Activated CD8-positive, alpha-beta T cell treated with anti-CD3 and anti-CD28 coated beads for 36 hours (primary cell): ENCODE measurements at regions not wholly inside any gene's neighbourhood (a gene's known extent, or its start where the extent isn't known, plus 50 kb on each side); places are given as distances from the start of the nearest gene placed in this dataset.

Experiments
- ATAC-seq: fragments of 200-7000 bp; cut with Tn5 transposase; one replicate; pipeline ENCODE4 v1.10.0; 2021; ENCODE audit warnings: mild to moderate bottlenecking, moderate library complexity
- CTCF ChIA-PET: fragments of 350-600 bp; sonication (Branson Sonifier 250); formaldehyde crosslinking; loops from one replicate; lab custom pipeline; 2021; ENCODE audit warnings: antibody characterized with exemption; lab: Charles Lee
- POLR2A ChIA-PET: fragments of 350-600 bp; sonication (Branson Sonifier 250); formaldehyde crosslinking; loops from one replicate; lab custom pipeline; 2021; ENCODE audit warnings: antibody characterized with exemption; lab: Charles Lee
- DNase-seq: peaks from one replicate; pipeline ENCODE4 v3.0.0-alpha.2; 2020
- H3K27ac Mint-ChIP-seq: one replicate; pipeline ENCODE4 v1.8.0; 2021; ENCODE audit warnings: mild to moderate bottlenecking, mixed read lengths
- H3K27me3 Mint-ChIP-seq: one replicate; pipeline ENCODE4 v1.8.0; 2021; ENCODE audit warnings: mixed read lengths
- H3K36me3 Mint-ChIP-seq: one replicate; pipeline ENCODE4 v1.8.0; 2021; ENCODE audit warnings: low read depth, mixed read lengths
- H3K4me1 Mint-ChIP-seq: one replicate; pipeline ENCODE4 v1.8.0; 2021; ENCODE audit warnings: low read depth, mixed read lengths
- H3K4me3 Mint-ChIP-seq: one replicate; pipeline ENCODE4 v1.8.0; 2021; ENCODE audit warnings: mild to moderate bottlenecking, moderate library complexity, mixed read lengths
- H3K9me3 Mint-ChIP-seq: one replicate; pipeline ENCODE4 v1.8.0; 2021; ENCODE audit warnings: mixed read lengths
- CTCF ChIP-seq: fragments of 200-600 bp; IDR thresholded peaks from one replicate; pipeline ENCODE4 v1.8.0; 2022; ENCODE audit warnings: antibody characterized with exemption, mild to moderate bottlenecking
- intact Hi-C: fragments of 100-400 bp; cut with micrococcal nuclease; formaldehyde crosslinking; loops from one replicate; pipeline ENCODE4 v1.10.0; 2022

GRCh38 chr4:53921856-53922255 is 142.5 kb downstream of the CHIC2 start:
- Mint-ChIP-seq H3K27ac (no peak overlapping the region), H3K9me3 (no peaks in the 10 kb centered on the region), H3K36me3 (no peaks in the 10 kb centered on the region), H3K4me1 (no peaks in the 10 kb centered on the region), H3K27me3 (peaks cover 2% of the 10 kb centered on the region), H3K4me3 (no peak overlapping the region)
- ChIA-PET POLR2A (interaction anchor here (0.5 kb wide), 1 partner anchor 78 kb away, joined by 4 read pairs; no protein-coding TSS in a partner anchor), CTCF (interaction anchor here (1.3 to 3.1 kb wide), 4 partner anchors 9 to 311 kb away, joined by 3 to 22 read pairs (median 12); no protein-coding TSS in a partner anchor)
- ATAC-seq, result no peak
- intact Hi-C loops, result no loop called here
- DNase-seq, result no peak
- TF ChIP-seq CTCF, result no peak

GRCh38 chr4:53920883-53921282 is 143.5 kb downstream of the CHIC2 start:
- no peaks in the 10 kb centered on the region for H3K9me3 Mint-ChIP-seq
- ChIA-PET POLR2A (no interaction called here), CTCF (interaction anchor here (1.0 to 3.1 kb wide), 5 partner anchors 9 to 312 kb away, joined by 3 to 22 read pairs (median 4); no protein-coding TSS in a partner anchor)
- no peaks in the 10 kb centered on the region for H3K4me1 Mint-ChIP-seq
- H3K4me3 Mint-ChIP-seq, result no peak overlapping the region
- no peaks in the 10 kb centered on the region for H3K36me3 Mint-ChIP-seq
- peaks cover 2% of the 10 kb centered on the region for H3K27me3 Mint-ChIP-seq
- DNase-seq (no peak), ATAC-seq (no peak)
- no peak for TF ChIP-seq CTCF
- H3K27ac Mint-ChIP-seq, result no peak overlapping the region
- intact Hi-C loops, result no loop called here

- TF ChIP-seq CTCF, result no peak
- no peaks in the 10 kb centered on the region for H3K36me3 Mint-ChIP-seq
- no peaks in the 10 kb centered on the region for H3K4me1 Mint-ChIP-seq
- H3K4me3 Mint-ChIP-seq, result no peak overlapping the region
- ATAC-seq (no peak), DNase-seq (no peak)
- no peak overlapping the region for H3K27ac Mint-ChIP-seq
- no peaks in the 10 kb centered on the region for H3K9me3 Mint-ChIP-seq
- intact Hi-C loops, result no loop called here
- ChIA-PET CTCF (interaction anchor here (1.0 to 3.1 kb wide), 4 partner anchors 9 to 313 kb away, joined by 3 to 22 read pairs (median 12); no protein-coding TSS in a partner anchor), POLR2A (no interaction called here)
- H3K27me3 Mint-ChIP-seq, result peaks cover 4% of the 10 kb centered on the region
Measured at GRCh38 chr4:53920116-53920515, 144.3 kb downstream of the CHIC2 start.

- no peak for DNase-seq
- Mint-ChIP-seq H3K36me3 (no peaks in the 10 kb centered on the region), H3K9me3 (no peaks in the 10 kb centered on the region), H3K4me1 (no peaks in the 10 kb centered on the region), H3K27me3 (peaks cover 4% of the 10 kb centered on the region), H3K27ac (no peak overlapping the region), H3K4me3 (no peak overlapping the region)
- no peak for ATAC-seq
- no peak for TF ChIP-seq CTCF
- intact Hi-C loops, result no loop called here
- ChIA-PET CTCF (interaction anchor here (1.4 to 3.1 kb wide), 3 partner anchors 10 to 314 kb away, joined by 4 to 22 read pairs (median 19); no protein-coding TSS in a partner anchor), POLR2A (no interaction called here)
Measured at GRCh38 chr4:53919535-53919934, 144.9 kb downstream of the CHIC2 start.

- DNase-seq (no peak), ATAC-seq (no peak)
- TF ChIP-seq CTCF, result no peak
- Mint-ChIP-seq H3K4me3 (no peak overlapping the region), H3K27me3 (peaks cover 5% of the 10 kb centered on the region), H3K36me3 (no peaks in the 10 kb centered on the region), H3K4me1 (no peaks in the 10 kb centered on the region), H3K9me3 (no peaks in the 10 kb centered on the region), H3K27ac (no peak overlapping the region)
- ChIA-PET POLR2A (no interaction called here), CTCF (no interaction called here)
- intact Hi-C loops, result no loop called here
Measured at GRCh38 chr4:53917729-53918128, 146.7 kb downstream of the CHIC2 start.
